ENCODE measurements at regions not wholly inside any gene's neighbourhood (a gene's known extent, or its start where the extent isn't known, plus 50 kb on each side); places are given as distances from the start of the nearest gene placed in this dataset.

- TF ChIP-seq CTCF (conservative IDR thresholded peaks at IDR 0.05): no peak
- peak overlapping the region; percentile 98 for H3K27ac Mint-ChIP-seq (ENCODE audit: unreplicated experiment)
- no peaks in the 10 kb centered on the region for H3K36me3 Mint-ChIP-seq (ENCODE audit: low read depth)
- no peaks in the 10 kb centered on the region for H3K27me3 Mint-ChIP-seq (ENCODE audit: low read depth)
- peaks cover 13% of the 10 kb centered on the region for H3K4me1 Mint-ChIP-seq
- DNase-seq (ENCODE audit: low read depth, low spot score): peak; percentile 2
- H3K9me3 Mint-ChIP-seq: peaks cover 5% of the 10 kb centered on the region
- no peak overlapping the region for H3K4me3 Mint-ChIP-seq
Observed at GRCh38 chr18:57915865-57916582, 112.9 kb upstream of the ATP8B1 start.

GRCh38 chr18:57915248-57915647 lies 112.1 kb upstream of the ATP8B1 start:
- Mint-ChIP-seq H3K4me3 (no peak overlapping the region), H3K27me3 (ENCODE audit: low read depth) (no peaks in the 10 kb centered on the region), H3K27ac (ENCODE audit: unreplicated experiment) (no peak overlapping the region)

GRCh38 chr18:57913686-57914085 lies 110.6 kb upstream of the ATP8B1 start:
- Mint-ChIP-seq H3K36me3 (ENCODE audit: low read depth) (no peaks in the 10 kb centered on the region), H3K27ac (ENCODE audit: unreplicated experiment) (no peak overlapping the region), H3K27me3 (ENCODE audit: low read depth) (no peaks in the 10 kb centered on the region), H3K9me3 (peaks cover 8% of the 10 kb centered on the region), H3K4me3 (no peak overlapping the region), H3K4me1 (peaks cover 18% of the 10 kb centered on the region)
- no peak for TF ChIP-seq CTCF (conservative IDR thresholded peaks at IDR 0.05)
- no peak for DNase-seq (ENCODE audit: low read depth, low spot score)

More at GRCh38 chr18:57915248-57915647, 112.1 kb upstream of the ATP8B1 start:
- DNase-seq (ENCODE audit: low read depth, low spot score): no peak
- H3K9me3 Mint-ChIP-seq: peaks cover 8% of the 10 kb centered on the region
- H3K4me1 Mint-ChIP-seq: peaks cover 13% of the 10 kb centered on the region
- no peak for TF ChIP-seq CTCF (conservative IDR thresholded peaks at IDR 0.05)
- no peaks in the 10 kb centered on the region for H3K36me3 Mint-ChIP-seq (ENCODE audit: low read depth)

- H3K27ac Mint-ChIP-seq (ENCODE audit: unreplicated experiment): no peak overlapping the region
- H3K4me1 Mint-ChIP-seq: peaks cover 12% of the 10 kb centered on the region
- no peaks in the 10 kb centered on the region for H3K27me3 Mint-ChIP-seq (ENCODE audit: low read depth)
- H3K4me3 Mint-ChIP-seq: no peak overlapping the region
- TF ChIP-seq CTCF (conservative IDR thresholded peaks at IDR 0.05): peak; percentile 45
- no peaks in the 10 kb centered on the region for H3K36me3 Mint-ChIP-seq (ENCODE audit: low read depth)
- H3K9me3 Mint-ChIP-seq: peaks cover 4% of the 10 kb centered on the region
- peak; percentile 9 for DNase-seq (ENCODE audit: low read depth, low spot score)
Observed at GRCh38 chr18:57910817-57911216, 107.7 kb upstream of the ATP8B1 start.

- H3K4me3 Mint-ChIP-seq: no peak overlapping the region
- peak overlapping the region; percentile 51 for H3K27ac Mint-ChIP-seq (ENCODE audit: unreplicated experiment)
- no peaks in the 10 kb centered on the region for H3K27me3 Mint-ChIP-seq (ENCODE audit: low read depth)
- H3K9me3 Mint-ChIP-seq: peaks cover 3% of the 10 kb centered on the region
- no peak for TF ChIP-seq CTCF (conservative IDR thresholded peaks at IDR 0.05)
- no peaks in the 10 kb centered on the region for H3K36me3 Mint-ChIP-seq (ENCODE audit: low read depth)
- peaks cover 5% of the 10 kb centered on the region for H3K4me1 Mint-ChIP-seq
- DNase-seq (ENCODE audit: low read depth, low spot score): no peak
Observed at GRCh38 chr18:57910134-57910533, 107.0 kb upstream of the ATP8B1 start.

Measured in neural crest cell (in vitro differentiated cells).